Keratinocyte (primary cell): ENCODE measurements at regions not wholly inside any gene's neighbourhood (a gene's known extent, or its start where the extent isn't known, plus 50 kb on each side); places are given as distances from the start of the nearest gene placed in this dataset.

Source experiments
- DNase-seq: peaks from one replicate; pipeline ENCODE4 v3.0.0-alpha.2; 2011; ENCODE audit warnings: low read depth, missing footprints, low spot score
- FAIRE-seq: peaks from 2 replicates; lab custom pipeline; 2011; peaks lifted over from hg19 to GRCh38; lab: Jason Lieb, UNC
- H2AFZ ChIP-seq: 2 replicates; pipeline ENCODE4 v1.6.0; 2012; ENCODE audit warnings: low read length, control low read depth, inconsistent platforms; ENCODE audit not compliant: control insufficient read depth
- H3K27ac ChIP-seq: 2 replicates; pipeline ENCODE4 v1.5.1; 2011; ENCODE audit warnings: low read length; ENCODE audit not compliant: control insufficient read depth, insufficient read depth
- H3K27me3 ChIP-seq: 3 replicates; pipeline ENCODE4 v1.6.0; 2011; ENCODE audit warnings: low read length; ENCODE audit not compliant: control insufficient read depth, insufficient read depth; ENCODE audit errors: extremely low read depth
- H3K36me3 ChIP-seq, 2 experiments: 2 replicates in 1 of 2; 3 replicates in 1 of 2; pipeline ENCODE4 v1.5.1; 2011; ENCODE audit warnings: low read length in 2 of 2, mild to moderate bottlenecking in 1 of 2; ENCODE audit not compliant: control insufficient read depth in 2 of 2, insufficient read depth in 2 of 2; ENCODE audit errors: extremely low read depth in 1 of 2
- H3K4me1 ChIP-seq: 3 replicates; pipeline ENCODE4 v1.5.1; 2011; ENCODE audit warnings: low read length; ENCODE audit not compliant: control insufficient read depth, insufficient read depth; ENCODE audit errors: extremely low read depth
- H3K4me2 ChIP-seq: 3 replicates; pipeline ENCODE4 v1.6.0; 2011; ENCODE audit warnings: low read depth, low read length; ENCODE audit not compliant: control insufficient read depth, insufficient read depth; ENCODE audit errors: extremely low read depth
- H3K4me3 ChIP-seq, 3 experiments: fragments of 200-600 bp in 1 of 3; sonication (generic) in 1 of 3; 2 replicates in 2 of 3; 3 replicates in 1 of 3; pipeline ENCODE4 v1.5.1; 2011 to 2016; ENCODE audit warnings: low read length in 3 of 3, mild to moderate bottlenecking in 3 of 3, control low read depth in 2 of 3, inconsistent platforms in 1 of 3, low read depth in 1 of 3, mixed read lengths in 1 of 3, mixed run types in 1 of 3, moderate library complexity in 1 of 3; ENCODE audit not compliant: control insufficient read depth in 2 of 3, insufficient read depth in 2 of 3; ENCODE audit errors: extremely low read depth in 1 of 3
- H3K79me2 ChIP-seq: 2 replicates; pipeline ENCODE4 v1.6.0; 2012; ENCODE audit warnings: low read length; ENCODE audit not compliant: control insufficient read depth, insufficient read depth
- H3K9ac ChIP-seq: 3 replicates; pipeline ENCODE4 v1.6.0; 2011; ENCODE audit warnings: low read length; ENCODE audit not compliant: control insufficient read depth, insufficient read depth; ENCODE audit errors: extremely low read depth
- H3K9me1 ChIP-seq: 3 replicates; pipeline ENCODE4 v1.6.0; 2011; ENCODE audit warnings: low read length; ENCODE audit not compliant: control insufficient read depth, insufficient read depth; ENCODE audit errors: extremely low read depth
- H3K9me3 ChIP-seq: 2 replicates; pipeline ENCODE4 v1.5.1; 2012; ENCODE audit warnings: low read depth, low read length; ENCODE audit not compliant: control insufficient read depth
- H4K20me1 ChIP-seq: 3 replicates; pipeline ENCODE4 v1.6.0; 2011; ENCODE audit warnings: low read length; ENCODE audit not compliant: control insufficient read depth, insufficient read depth; ENCODE audit errors: extremely low read depth
- CTCF ChIP-seq, 3 experiments: IDR thresholded peaks in 1 of 3; conservative IDR thresholded peaks in 1 of 3; optimal IDR thresholded peaks in 1 of 3; 2 replicates in 2 of 3; 3 replicates in 1 of 3; pipeline versions ENCODE3 to v1.5.1; 2011; ENCODE audit warnings: low read length in 3 of 3, mild to moderate bottlenecking in 3 of 3, moderate library complexity in 2 of 3, control low read depth in 1 of 3, inconsistent platforms in 1 of 3; ENCODE audit not compliant: insufficient read depth in 2 of 3; ENCODE audit errors: extremely low read depth in 1 of 3
- EZH2 ChIP-seq: IDR thresholded peaks from one replicate; pipeline ENCODE4 v1.6.1; 2012; ENCODE audit warnings: inconsistent platforms, mild to moderate bottlenecking, low read length, moderate library complexity
- dilution Hi-C: fragments of 300-500 bp; cut with MboI; formaldehyde crosslinking; loops from one replicate; pipeline ENCODE4 v1.7.0; 2020; ENCODE audit warnings: low sequenced_read_pairs; ENCODE audit not compliant: extremely low pct_ligation_motif_present

- dilution Hi-C loops: no loop called here
- Histone ChIP-seq H3K9me1 (no peaks in the 10 kb centered on the region), H3K4me1 (no peaks in the 10 kb centered on the region), H3K9ac (no peak overlapping the region), H2AFZ (no peak overlapping the region), H3K4me3 (no peak overlapping the region), H3K4me2 (no peak overlapping the region), H3K27ac (no peak overlapping the region), H4K20me1 (no peaks in the 10 kb centered on the region), H3K36me3 (no peaks in the 10 kb centered on the region), H3K9me3 (no peaks in the 10 kb centered on the region), H3K79me2 (no peaks in the 10 kb centered on the region), H3K27me3 (no peaks in the 10 kb centered on the region)
- no peak for TF ChIP-seq EZH2
- no peak for TF ChIP-seq CTCF (optimal IDR thresholded peaks at IDR 0.05 in 1 of 3, IDR thresholded peaks at IDR 0.05 in 1 of 3, conservative IDR thresholded peaks at IDR 0.05 in 1 of 3; ENCODE audit: extremely low read depth in 1 of 3, insufficient read depth in 2 of 3, low read length in 3 of 3)
- FAIRE-seq (no peak), DNase-seq (no peak)
Measured at GRCh38 chr2:147511491-147511948, 333.3 kb upstream of the ACVR2A start.

GRCh38 chr2:147509821-147510220 lies 335.0 kb upstream of the ACVR2A start:
- no peaks in the 10 kb centered on the region for H3K79me2 ChIP-seq
- no peak overlapping the region for H3K9ac ChIP-seq
- H3K27ac ChIP-seq: no peak overlapping the region
- no peaks in the 10 kb centered on the region for H3K27me3 ChIP-seq
- no peaks in the 10 kb centered on the region for H3K36me3 ChIP-seq
- no peaks in the 10 kb centered on the region for H3K4me1 ChIP-seq
- H3K9me3 ChIP-seq: no peaks in the 10 kb centered on the region
- dilution Hi-C loops: no loop called here
- H4K20me1 ChIP-seq: no peaks in the 10 kb centered on the region
- DNase-seq (no peak), FAIRE-seq (no peak)
- TF ChIP-seq EZH2 (no peak), CTCF (optimal IDR thresholded peaks at IDR 0.05 in 1 of 3, IDR thresholded peaks at IDR 0.05 in 1 of 3, conservative IDR thresholded peaks at IDR 0.05 in 1 of 3; ENCODE audit: extremely low read depth in 1 of 3, insufficient read depth in 2 of 3, low read length in 3 of 3) (no peak)
- H3K4me2 ChIP-seq: no peak overlapping the region
- no peak overlapping the region for H2AFZ ChIP-seq
- H3K4me3 ChIP-seq: no peak overlapping the region
- no peaks in the 10 kb centered on the region for H3K9me1 ChIP-seq
